Astrocyte (in vitro differentiated cells and primary cell): ENCODE measurements at regions not wholly inside any gene's neighbourhood (a gene's known extent, or its start where the extent isn't known, plus 50 kb on each side); places are given as distances from the start of the nearest gene placed in this dataset.

Experiments used
- DNase-seq: peaks from one replicate; pipeline ENCODE4 v3.0.0-alpha.2; 2010; ENCODE audit warnings: low read depth
- FAIRE-seq: peaks from 2 replicates; lab custom pipeline; 2011; peaks lifted over from hg19 to GRCh38; lab: Jason Lieb, UNC
- H2AFZ ChIP-seq: 2 replicates; pipeline ENCODE4 v1.6.0; 2012; ENCODE audit warnings: low read depth, low read length, inconsistent platforms
- H3K27ac ChIP-seq: 2 replicates; pipeline ENCODE4 v1.5.1; 2011; ENCODE audit warnings: low read depth, low read length, inconsistent platforms
- H3K27me3 ChIP-seq: 2 replicates; pipeline ENCODE4 v1.6.0; 2011; ENCODE audit warnings: low read length, inconsistent platforms; ENCODE audit not compliant: insufficient read depth
- H3K36me3 ChIP-seq: 2 replicates; pipeline ENCODE4 v1.5.1; 2011; ENCODE audit warnings: low read length, inconsistent platforms; ENCODE audit not compliant: insufficient read depth
- H3K4me1 ChIP-seq: 2 replicates; pipeline ENCODE4 v1.5.1; 2011; ENCODE audit warnings: low read length, inconsistent platforms; ENCODE audit not compliant: insufficient read depth
- H3K4me2 ChIP-seq: 2 replicates; pipeline ENCODE4 v1.6.0; 2012; ENCODE audit warnings: low read length, inconsistent platforms
- H3K4me3 ChIP-seq: 2 replicates; pipeline ENCODE4 v1.5.1; 2011; ENCODE audit warnings: low read depth, mild to moderate bottlenecking, low read length, inconsistent platforms; ENCODE audit not compliant: insufficient read depth
- H3K79me2 ChIP-seq: 2 replicates; pipeline ENCODE4 v1.6.0; 2012; ENCODE audit warnings: mild to moderate bottlenecking, low read length, inconsistent platforms; ENCODE audit not compliant: insufficient read depth
- H3K9ac ChIP-seq: 2 replicates; pipeline ENCODE4 v1.6.0; 2012; ENCODE audit warnings: mild to moderate bottlenecking, low read length, inconsistent platforms
- H3K9me3 ChIP-seq: 2 replicates; pipeline ENCODE4 v1.5.1; 2012; ENCODE audit warnings: low read depth, mild to moderate bottlenecking, low read length, inconsistent platforms; ENCODE audit not compliant: insufficient read depth
- H4K20me1 ChIP-seq: 2 replicates; pipeline ENCODE4 v1.6.0; 2012; ENCODE audit warnings: low read length, inconsistent platforms; ENCODE audit not compliant: insufficient read depth
- H3K27ac Mint-ChIP-seq: one replicate; pipeline ENCODE4 v1.8.0; 2021; ENCODE audit warnings: mild to moderate bottlenecking, mixed read lengths; ENCODE audit not compliant: unreplicated experiment
- H3K27me3 Mint-ChIP-seq: one replicate; pipeline ENCODE4 v1.8.0; 2021; ENCODE audit warnings: low read depth, mixed read lengths; ENCODE audit not compliant: unreplicated experiment
- H3K36me3 Mint-ChIP-seq: one replicate; pipeline ENCODE4 v1.8.0; 2021; ENCODE audit warnings: low read depth, mixed read lengths; ENCODE audit not compliant: unreplicated experiment
- H3K4me1 Mint-ChIP-seq: one replicate; pipeline ENCODE4 v1.8.0; 2021; ENCODE audit warnings: low read depth, mixed read lengths; ENCODE audit not compliant: unreplicated experiment
- H3K4me3 Mint-ChIP-seq: one replicate; pipeline ENCODE4 v1.8.0; 2021; ENCODE audit warnings: mild to moderate bottlenecking, moderate library complexity, mixed read lengths; ENCODE audit not compliant: unreplicated experiment
- H3K9me3 Mint-ChIP-seq: one replicate; pipeline ENCODE4 v1.8.0; 2021; ENCODE audit warnings: mild to moderate bottlenecking, mixed read lengths; ENCODE audit not compliant: unreplicated experiment
- CTCF ChIP-seq: IDR thresholded peaks from 2 replicates; pipeline ENCODE4 v1.5.1; 2011; ENCODE audit warnings: low read depth, mild to moderate bottlenecking, inconsistent platforms, low read length, moderate library complexity; ENCODE audit not compliant: insufficient read depth
- EZH2 ChIP-seq: IDR thresholded peaks from 2 replicates; pipeline ENCODE4 v1.6.1; 2012; ENCODE audit warnings: mild to moderate bottlenecking, low read length, inconsistent platforms; ENCODE audit not compliant: insufficient read depth

DNA sequence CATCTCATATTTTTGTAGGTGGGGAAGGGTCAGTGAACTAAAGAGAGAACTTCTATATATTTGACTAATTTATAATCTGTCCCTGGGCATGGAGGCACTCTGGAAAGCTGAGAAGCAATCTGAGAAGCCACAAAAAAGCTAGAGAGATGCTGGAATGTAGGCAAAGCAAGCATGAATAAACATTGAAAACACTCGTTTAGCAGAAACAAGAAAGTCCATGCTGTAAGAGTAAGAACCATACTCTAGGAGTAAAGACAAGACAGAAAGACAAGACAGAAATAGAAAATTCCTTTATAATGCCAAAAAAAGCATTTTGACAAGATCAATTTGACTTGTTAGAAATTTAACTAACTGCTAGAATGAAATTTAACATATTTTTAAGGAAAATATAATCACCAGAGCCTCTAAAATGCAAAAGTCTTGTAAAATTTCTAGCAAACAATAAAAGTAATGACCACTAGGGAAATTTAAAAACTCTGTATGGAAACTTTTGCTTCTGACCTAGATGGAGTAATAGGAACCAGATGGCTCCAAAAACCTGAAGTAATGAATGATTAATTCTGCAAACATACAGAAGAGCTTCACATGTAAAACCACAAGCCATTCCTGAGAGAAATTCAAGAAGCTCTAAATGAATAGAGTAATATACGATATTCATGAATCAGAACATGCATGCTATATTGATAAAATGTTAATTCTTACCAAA is 625.7 kb upstream of the PTCHD4 start:
- peaks cover 4% of the 10 kb centered on the region for H3K4me1 Mint-ChIP-seq
- no peak for FAIRE-seq
- Histone ChIP-seq H3K9me3 (no peaks in the 10 kb centered on the region), H3K4me2 (peak overlapping the region; percentile 63), H3K9ac (peak overlapping the region; percentile 19), H4K20me1 (no peaks in the 10 kb centered on the region), H3K4me3 (no peak overlapping the region), H2AFZ (peak overlapping the region; percentile 52), H3K27me3 (no peaks in the 10 kb centered on the region), H3K4me1 (peaks cover 4% of the 10 kb centered on the region), H3K36me3 (no peaks in the 10 kb centered on the region), H3K79me2 (no peaks in the 10 kb centered on the region), H3K27ac (peak overlapping the region; percentile 40)
- TF ChIP-seq EZH2, result no peak
- H3K4me3 Mint-ChIP-seq, result no peak overlapping the region
- H3K36me3 Mint-ChIP-seq, result no peaks in the 10 kb centered on the region
- H3K9me3 Mint-ChIP-seq, result peaks cover 10% of the 10 kb centered on the region
- H3K27ac Mint-ChIP-seq, result no peak overlapping the region
- H3K27me3 Mint-ChIP-seq, result no peaks in the 10 kb centered on the region
- DNase-seq, result peak; percentile 89

- Histone ChIP-seq H4K20me1 (no peaks in the 10 kb centered on the region), H3K4me3 (no peak overlapping the region), H3K9me3 (no peaks in the 10 kb centered on the region), H2AFZ (no peak overlapping the region), H3K4me2 (no peak overlapping the region), H3K36me3 (no peaks in the 10 kb centered on the region), H3K9ac (no peak overlapping the region), H3K27me3 (no peaks in the 10 kb centered on the region), H3K27ac (no peak overlapping the region), H3K4me1 (peaks cover 4% of the 10 kb centered on the region), H3K79me2 (no peaks in the 10 kb centered on the region)
- FAIRE-seq, result peak; percentile 5
- TF ChIP-seq CTCF (no peak), EZH2 (no peak)
- no peak for DNase-seq
- Mint-ChIP-seq H3K4me3 (no peak overlapping the region), H3K36me3 (no peaks in the 10 kb centered on the region), H3K4me1 (peaks cover 4% of the 10 kb centered on the region), H3K9me3 (peaks cover 14% of the 10 kb centered on the region), H3K27ac (no peak overlapping the region), H3K27me3 (no peaks in the 10 kb centered on the region)
Observed at GRCh38 chr6:48735846-48736245, 624.8 kb upstream of the PTCHD4 start.

DNA sequence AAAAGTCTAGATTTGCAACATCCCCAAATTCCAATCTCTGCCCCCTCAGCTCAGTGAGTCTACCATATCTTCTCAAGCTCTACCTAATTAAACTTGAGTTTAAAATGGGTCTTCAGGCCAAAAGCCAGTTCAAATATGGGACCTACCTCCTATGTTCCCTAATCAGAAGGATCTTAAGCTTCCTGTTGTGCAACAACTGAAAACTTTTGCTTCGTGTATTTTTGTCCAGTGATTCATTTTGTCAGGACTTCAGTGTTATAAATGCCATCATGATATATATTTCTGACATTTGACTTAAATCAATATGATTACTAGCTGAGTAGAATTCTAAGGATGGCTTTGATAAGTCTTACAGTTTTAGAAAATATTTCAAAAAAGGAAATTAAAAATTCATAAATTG is 622.6 kb upstream of the PTCHD4 start:
- Mint-ChIP-seq H3K27me3 (peaks cover 6% of the 10 kb centered on the region), H3K9me3 (peaks cover 16% of the 10 kb centered on the region), H3K4me3 (no peak overlapping the region), H3K36me3 (no peaks in the 10 kb centered on the region), H3K4me1 (peaks cover 4% of the 10 kb centered on the region), H3K27ac (no peak overlapping the region)
- no peak for FAIRE-seq
- Histone ChIP-seq H4K20me1 (no peaks in the 10 kb centered on the region), H3K79me2 (no peaks in the 10 kb centered on the region), H3K9me3 (no peaks in the 10 kb centered on the region), H3K36me3 (no peaks in the 10 kb centered on the region), H3K4me2 (no peak overlapping the region), H2AFZ (no peak overlapping the region), H3K9ac (no peak overlapping the region), H3K4me1 (peaks cover 4% of the 10 kb centered on the region), H3K27me3 (no peaks in the 10 kb centered on the region), H3K4me3 (no peak overlapping the region), H3K27ac (no peak overlapping the region)
- DNase-seq, result no peak
- TF ChIP-seq CTCF (no peak), EZH2 (no peak)
